Type B pancreatic cell (in vitro differentiated cells): ENCODE measurements at regions not wholly inside any gene's neighbourhood (a gene's known extent, or its start where the extent isn't known, plus 50 kb on each side); places are given as distances from the start of the nearest gene placed in this dataset.

Experiments
- DNase-seq: peaks from one replicate; pipeline ENCODE4 v3.0.0; 2021; ENCODE audit warnings: mixed read lengths; ENCODE audit not compliant: unreplicated experiment; ENCODE audit errors: extremely low spot score
- H3K27ac Mint-ChIP-seq: 2 replicates; pipeline ENCODE4 v1.8.0; 2021; ENCODE audit warnings: mild to moderate bottlenecking, mixed read lengths
- H3K27me3 Mint-ChIP-seq: 2 replicates; pipeline ENCODE4 v1.8.0; 2021; ENCODE audit warnings: mixed read lengths
- H3K36me3 Mint-ChIP-seq: 2 replicates; pipeline ENCODE4 v1.8.0; 2021; ENCODE audit warnings: mixed read lengths
- H3K4me1 Mint-ChIP-seq: one replicate; pipeline ENCODE4 v1.8.0; 2021; ENCODE audit warnings: mixed read lengths; ENCODE audit not compliant: unreplicated experiment
- H3K4me3 Mint-ChIP-seq: 2 replicates; pipeline ENCODE4 v1.8.0; 2021; ENCODE audit warnings: mild to moderate bottlenecking, mixed read lengths
- H3K9me3 Mint-ChIP-seq: 2 replicates; pipeline ENCODE4 v1.8.0; 2021; ENCODE audit warnings: mixed read lengths
- TF ChIP-seq, protein P1 (sequence below): fragments of 200-600 bp; sonication (generic); conservative IDR thresholded peaks from 2 replicates; pipeline ENCODE4 v1.5.0; 2021; ENCODE audit warnings: antibody characterized with exemption, mild to moderate bottlenecking

DNA sequence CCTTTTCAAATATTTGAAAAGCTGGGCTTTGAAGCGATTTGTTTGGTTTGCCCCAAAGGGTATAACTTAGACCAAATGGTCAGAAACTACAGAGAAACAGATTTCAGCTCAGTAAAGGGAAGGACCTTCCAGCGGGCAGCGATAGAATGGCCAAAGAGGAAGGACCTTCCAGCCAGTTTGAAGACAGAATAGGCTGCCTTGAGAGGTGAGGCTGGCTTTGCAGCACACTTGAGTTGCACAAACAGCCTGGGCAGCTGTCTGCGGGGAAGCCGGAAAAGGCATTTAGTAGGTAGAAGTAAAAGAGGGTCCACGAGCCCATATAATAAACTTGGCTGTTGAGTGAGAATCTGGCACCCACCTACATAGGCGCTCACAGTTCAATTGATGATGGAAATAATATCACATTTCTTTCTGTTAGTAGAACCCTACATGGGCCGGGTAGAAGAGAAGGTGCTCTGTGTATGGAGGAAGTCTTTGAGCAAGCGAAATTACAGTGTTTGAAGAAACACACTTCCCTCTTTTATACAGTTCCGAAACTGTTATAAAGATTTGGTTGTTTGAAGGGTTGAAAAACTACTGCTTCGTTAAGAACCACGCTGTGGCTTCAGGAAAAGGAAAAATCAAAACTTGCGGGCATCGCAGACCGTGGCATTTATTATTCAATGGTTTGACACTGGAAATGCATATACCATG lies 75.0 kb upstream of the SORBS2 start:
- H3K4me1 Mint-ChIP-seq = peaks cover 1% of the 10 kb centered on the region
- TF ChIP-seq, protein P1, sequence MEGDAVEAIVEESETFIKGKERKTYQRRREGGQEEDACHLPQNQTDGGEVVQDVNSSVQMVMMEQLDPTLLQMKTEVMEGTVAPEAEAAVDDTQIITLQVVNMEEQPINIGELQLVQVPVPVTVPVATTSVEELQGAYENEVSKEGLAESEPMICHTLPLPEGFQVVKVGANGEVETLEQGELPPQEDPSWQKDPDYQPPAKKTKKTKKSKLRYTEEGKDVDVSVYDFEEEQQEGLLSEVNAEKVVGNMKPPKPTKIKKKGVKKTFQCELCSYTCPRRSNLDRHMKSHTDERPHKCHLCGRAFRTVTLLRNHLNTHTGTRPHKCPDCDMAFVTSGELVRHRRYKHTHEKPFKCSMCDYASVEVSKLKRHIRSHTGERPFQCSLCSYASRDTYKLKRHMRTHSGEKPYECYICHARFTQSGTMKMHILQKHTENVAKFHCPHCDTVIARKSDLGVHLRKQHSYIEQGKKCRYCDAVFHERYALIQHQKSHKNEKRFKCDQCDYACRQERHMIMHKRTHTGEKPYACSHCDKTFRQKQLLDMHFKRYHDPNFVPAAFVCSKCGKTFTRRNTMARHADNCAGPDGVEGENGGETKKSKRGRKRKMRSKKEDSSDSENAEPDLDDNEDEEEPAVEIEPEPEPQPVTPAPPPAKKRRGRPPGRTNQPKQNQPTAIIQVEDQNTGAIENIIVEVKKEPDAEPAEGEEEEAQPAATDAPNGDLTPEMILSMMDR = no peak
- peaks cover 3% of the 10 kb centered on the region for H3K36me3 Mint-ChIP-seq
- no peaks in the 10 kb centered on the region for H3K27me3 Mint-ChIP-seq
- no peak overlapping the region for H3K27ac Mint-ChIP-seq
- no peaks in the 10 kb centered on the region for H3K9me3 Mint-ChIP-seq
- DNase-seq = no peak
- H3K4me3 Mint-ChIP-seq = no peak overlapping the region

GRCh38 chr4:185888676-185889075 lies 76.7 kb upstream of the SORBS2 start:
- Mint-ChIP-seq H3K9me3 (peaks cover 7% of the 10 kb centered on the region), H3K4me1 (peaks cover 4% of the 10 kb centered on the region), H3K36me3 (peaks cover 3% of the 10 kb centered on the region), H3K4me3 (no peak overlapping the region), H3K27ac (no peak overlapping the region), H3K27me3 (no peaks in the 10 kb centered on the region)
- TF ChIP-seq, protein P1 = no peak
- no peak for DNase-seq

DNA sequence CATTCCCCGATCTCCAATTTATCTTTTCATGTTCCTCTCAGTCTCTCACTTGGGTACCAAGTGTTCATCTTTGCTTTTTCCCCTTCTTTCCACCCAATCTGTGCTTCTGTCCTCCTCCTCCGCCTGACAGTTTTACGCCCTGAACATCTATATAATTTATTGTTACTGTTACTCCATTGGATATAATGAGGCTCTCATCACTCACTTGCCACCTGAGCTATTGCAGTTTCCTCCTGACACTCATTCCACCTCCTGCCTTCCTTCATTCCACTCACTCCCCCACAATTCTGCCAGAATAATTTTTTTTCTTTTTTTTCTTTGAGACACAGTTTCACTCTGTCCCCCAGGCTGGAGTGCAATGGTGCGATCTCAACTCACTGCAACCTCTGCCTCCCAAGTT lies 77.6 kb upstream of the SORBS2 start:
- Mint-ChIP-seq H3K4me3 (no peak overlapping the region), H3K9me3 (peaks cover 7% of the 10 kb centered on the region), H3K27me3 (no peaks in the 10 kb centered on the region), H3K36me3 (peaks cover 3% of the 10 kb centered on the region), H3K4me1 (peaks cover 4% of the 10 kb centered on the region), H3K27ac (no peak overlapping the region)
- no peak for DNase-seq
- TF ChIP-seq, protein P1 = no peak

GRCh38 chr4:185890196-185890595 lies 78.2 kb upstream of the SORBS2 start:
- Mint-ChIP-seq H3K27ac (no peak overlapping the region), H3K36me3 (peaks cover 3% of the 10 kb centered on the region), H3K4me1 (peaks cover 4% of the 10 kb centered on the region), H3K9me3 (peaks cover 7% of the 10 kb centered on the region), H3K4me3 (no peak overlapping the region), H3K27me3 (no peaks in the 10 kb centered on the region)
- TF ChIP-seq, protein P1 = no peak
- DNase-seq = no peak

DNA sequence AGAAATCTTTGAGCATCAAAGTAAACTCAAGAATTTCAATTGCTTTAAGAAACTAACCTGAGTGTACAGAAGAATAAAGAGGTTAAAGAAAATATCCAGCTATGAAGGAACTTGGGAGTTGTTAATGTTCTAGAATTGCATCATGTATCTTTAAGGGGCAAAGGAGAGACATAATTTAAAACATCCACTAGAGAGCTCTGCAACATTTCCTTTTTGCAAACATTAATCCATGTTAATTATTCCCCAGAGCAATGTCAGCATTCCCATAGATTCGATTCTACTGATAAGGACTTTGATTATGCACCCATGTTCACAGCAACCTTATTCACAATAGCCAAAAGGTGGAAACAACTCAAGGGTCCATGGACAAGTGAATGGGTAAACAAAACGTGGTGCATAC lies 80.2 kb upstream of the SORBS2 start:
- Mint-ChIP-seq H3K9me3 (peaks cover 7% of the 10 kb centered on the region), H3K4me1 (peaks cover 8% of the 10 kb centered on the region), H3K36me3 (peaks cover 3% of the 10 kb centered on the region), H3K27me3 (no peaks in the 10 kb centered on the region), H3K27ac (no peak overlapping the region), H3K4me3 (no peak overlapping the region)
- TF ChIP-seq, protein P1 = no peak
- no peak for DNase-seq
